ENCODE measurements at regions not wholly inside any gene's neighbourhood (a gene's known extent, or its start where the extent isn't known, plus 50 kb on each side); places are given as distances from the start of the nearest gene placed in this dataset.

DNA sequence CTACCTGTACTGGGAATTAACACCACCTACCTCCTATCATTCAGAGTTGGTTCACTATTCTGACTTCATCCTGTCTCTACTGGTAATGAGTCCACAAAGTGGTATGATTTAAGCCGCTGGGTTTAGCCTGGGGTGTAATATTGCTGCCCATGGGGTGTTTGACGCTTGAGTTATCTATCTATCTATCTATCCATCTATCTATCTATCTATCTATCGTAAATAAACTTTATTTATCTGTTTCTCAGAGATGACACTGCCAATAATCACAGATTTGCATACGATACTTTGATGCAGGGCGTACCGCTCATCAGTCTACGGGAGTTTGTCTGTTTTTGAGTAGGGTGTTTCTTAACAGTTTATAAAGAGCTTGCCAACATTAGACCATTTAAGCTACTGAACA lies 73.6 kb upstream of the ZNF184 start:
- no peak for TF ChIP-seq EZH2 (IDR thresholded peaks at IDR 0.05; ENCODE audit: borderline replicate concordance, low read length)
- TF ChIP-seq, protein P1, sequence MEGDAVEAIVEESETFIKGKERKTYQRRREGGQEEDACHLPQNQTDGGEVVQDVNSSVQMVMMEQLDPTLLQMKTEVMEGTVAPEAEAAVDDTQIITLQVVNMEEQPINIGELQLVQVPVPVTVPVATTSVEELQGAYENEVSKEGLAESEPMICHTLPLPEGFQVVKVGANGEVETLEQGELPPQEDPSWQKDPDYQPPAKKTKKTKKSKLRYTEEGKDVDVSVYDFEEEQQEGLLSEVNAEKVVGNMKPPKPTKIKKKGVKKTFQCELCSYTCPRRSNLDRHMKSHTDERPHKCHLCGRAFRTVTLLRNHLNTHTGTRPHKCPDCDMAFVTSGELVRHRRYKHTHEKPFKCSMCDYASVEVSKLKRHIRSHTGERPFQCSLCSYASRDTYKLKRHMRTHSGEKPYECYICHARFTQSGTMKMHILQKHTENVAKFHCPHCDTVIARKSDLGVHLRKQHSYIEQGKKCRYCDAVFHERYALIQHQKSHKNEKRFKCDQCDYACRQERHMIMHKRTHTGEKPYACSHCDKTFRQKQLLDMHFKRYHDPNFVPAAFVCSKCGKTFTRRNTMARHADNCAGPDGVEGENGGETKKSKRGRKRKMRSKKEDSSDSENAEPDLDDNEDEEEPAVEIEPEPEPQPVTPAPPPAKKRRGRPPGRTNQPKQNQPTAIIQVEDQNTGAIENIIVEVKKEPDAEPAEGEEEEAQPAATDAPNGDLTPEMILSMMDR (conservative IDR thresholded peaks at IDR 0.05 in 1 of 2, IDR thresholded peaks at IDR 0.05 in 1 of 2; ENCODE audit: extremely low read depth in 1 of 2, insufficient read depth in 1 of 2, low read depth in 1 of 2, low read length in 2 of 2): no peak
